Muscle of back (tissue), 3 donors: ENCODE measurements at regions not wholly inside any gene's neighbourhood (a gene's known extent, or its start where the extent isn't known, plus 50 kb on each side); places are given as distances from the start of the nearest gene placed in this dataset.

Experiments used
- DNase-seq, 3 donors: peaks; one replicate each; pipeline versions ENCODE4 v3.0.0 to v3.0.0-alpha.2; 2013

GRCh38 chr1:219801156-219801820 lies 127.1 kb downstream of the SLC30A10 start:
- DNase-seq: peak; percentile 33 to 79 (median 69)

GRCh38 chr1:219798283-219799030 lies 129.9 kb downstream of the SLC30A10 start:
- DNase-seq: no peak

GRCh38 chr1:219797683-219798082 lies 130.7 kb downstream of the SLC30A10 start:
- DNase-seq: no peak

- no peak for DNase-seq
These were observed 131.3 kb downstream of the SLC30A10 start for GRCh38 chr1:219797009-219797408.

GRCh38 chr1:219795363-219795917 lies 132.9 kb downstream of the SLC30A10 start:
- no peak for DNase-seq

- DNase-seq: no peak
These were observed 134.1 kb downstream of the SLC30A10 start for GRCh38 chr1:219794085-219794743.

- peak; percentile 79 to 91 (median 86) for DNase-seq
These were observed 135.9 kb downstream of the SLC30A10 start for GRCh38 chr1:219792337-219793021.

- DNase-seq: no peak
These were observed 136.6 kb downstream of the SLC30A10 start for GRCh38 chr1:219791766-219792165.

GRCh38 chr1:219790834-219791615 lies 137.3 kb downstream of the SLC30A10 start:
- DNase-seq: no peak

GRCh38 chr1:219788700-219789099 lies 139.7 kb downstream of the SLC30A10 start:
- no peak for DNase-seq

- no peak for DNase-seq
These were observed 140.3 kb downstream of the SLC30A10 start for GRCh38 chr1:219788091-219788490.

- DNase-seq: peak in 2 of 3 donors; percentile 21 to 53
These were observed 143.5 kb downstream of the SLC30A10 start for GRCh38 chr1:219784660-219785381.

- DNase-seq: no peak
These were observed 144.6 kb downstream of the SLC30A10 start for GRCh38 chr1:219783605-219784235.

GRCh38 chr1:219782929-219783328 lies 145.4 kb downstream of the SLC30A10 start:
- DNase-seq: no peak

- no peak for DNase-seq
These were observed 146.0 kb downstream of the SLC30A10 start for GRCh38 chr1:219782311-219782710.

- no peak for DNase-seq
These were observed 146.9 kb downstream of the SLC30A10 start for GRCh38 chr1:219781491-219781890.

- DNase-seq: no peak
These were observed 149.5 kb downstream of the SLC30A10 start for GRCh38 chr1:219778793-219779369.

- no peak for DNase-seq
These were observed 150.2 kb downstream of the SLC30A10 start for GRCh38 chr1:219778110-219778509.

- DNase-seq: no peak
These were observed 154.0 kb downstream of the SLC30A10 start for GRCh38 chr1:219774386-219774785.
